Right hindlimb (tissue), 1 donor: ENCODE measurements at regions not wholly inside any gene's neighbourhood (a gene's known extent, or its start where the extent isn't known, plus 50 kb on each side); places are given as distances from the start of the nearest gene placed in this dataset.
"Not testable (repeated sequence)": the region's sequence is repeated elsewhere in the genome, so short reads cannot be mapped to it uniquely, and the experiment has no call there.

ENCODE experiments used
- DNase-seq: peaks from one replicate; pipeline ENCODE4 v3.0.0-alpha.2; 2018

- not testable (repeated sequence) for DNase-seq
Measured at GRCh38 chr3:16077146-16077545, 97.3 kb upstream of the GALNT15 start.

GRCh38 chr3:16077681-16078080 lies 96.8 kb upstream of the GALNT15 start:
- not testable (repeated sequence) for DNase-seq

GRCh38 chr3:16079519-16079918 lies 95.0 kb upstream of the GALNT15 start:
- DNase-seq: no peak

GRCh38 chr3:16081661-16082060 lies 92.8 kb upstream of the GALNT15 start:
- DNase-seq: no peak

GRCh38 chr3:16084887-16085286 lies 89.6 kb upstream of the GALNT15 start:
- DNase-seq: no peak

- DNase-seq: no peak
Measured at GRCh38 chr3:16085410-16085809, 89.1 kb upstream of the GALNT15 start.

- peak; percentile 87 for DNase-seq
Measured at GRCh38 chr3:16085884-16086608, 88.4 kb upstream of the GALNT15 start.

- DNase-seq: no peak
Measured at GRCh38 chr3:16086690-16087089, 87.8 kb upstream of the GALNT15 start.

- DNase-seq: no peak
Measured at GRCh38 chr3:16088496-16088895, 86.0 kb upstream of the GALNT15 start.

- DNase-seq: no peak
Measured at GRCh38 chr3:16089521-16089920, 85.0 kb upstream of the GALNT15 start.

GRCh38 chr3:16090024-16090423 lies 84.5 kb upstream of the GALNT15 start:
- DNase-seq: no peak

- DNase-seq: no peak
Measured at GRCh38 chr3:16090706-16091105, 83.8 kb upstream of the GALNT15 start.

- no peak for DNase-seq
Measured at GRCh38 chr3:16092923-16093322, 81.6 kb upstream of the GALNT15 start.

GRCh38 chr3:16101295-16102186 lies 72.9 kb upstream of the GALNT15 start:
- DNase-seq: no peak

- DNase-seq: no peak
Measured at GRCh38 chr3:16102187-16102561, 72.3 kb upstream of the GALNT15 start.

- DNase-seq: no peak
Measured at GRCh38 chr3:16102905-16103364, 71.5 kb upstream of the GALNT15 start.

- DNase-seq: no peak
Measured at GRCh38 chr3:16103472-16103871, 71.0 kb upstream of the GALNT15 start.

- DNase-seq: no peak
Measured at GRCh38 chr3:16104156-16104555, 70.3 kb upstream of the GALNT15 start.

- DNase-seq: no peak
Measured at GRCh38 chr3:16106050-16106449, 68.4 kb upstream of the GALNT15 start.

GRCh38 chr3:16108424-16108823 lies 66.1 kb upstream of the GALNT15 start:
- DNase-seq: no peak

- DNase-seq: no peak
Measured at GRCh38 chr3:16109929-16110328, 64.6 kb upstream of the GALNT15 start.

GRCh38 chr3:16112910-16113504 lies 61.5 kb upstream of the GALNT15 start:
- DNase-seq: no peak

- no peak for DNase-seq
Measured at GRCh38 chr3:16113704-16114103, 60.8 kb upstream of the GALNT15 start.

- no peak for DNase-seq
Measured at GRCh38 chr3:16114429-16114828, 60.1 kb upstream of the GALNT15 start.
